ENCODE measurements at regions not wholly inside any gene's neighbourhood (a gene's known extent, or its start where the extent isn't known, plus 50 kb on each side); places are given as distances from the start of the nearest gene placed in this dataset.
"Not testable (repeated sequence)": the region's sequence is repeated elsewhere in the genome, so short reads cannot be mapped to it uniquely, and the experiment has no call there.

DNA sequence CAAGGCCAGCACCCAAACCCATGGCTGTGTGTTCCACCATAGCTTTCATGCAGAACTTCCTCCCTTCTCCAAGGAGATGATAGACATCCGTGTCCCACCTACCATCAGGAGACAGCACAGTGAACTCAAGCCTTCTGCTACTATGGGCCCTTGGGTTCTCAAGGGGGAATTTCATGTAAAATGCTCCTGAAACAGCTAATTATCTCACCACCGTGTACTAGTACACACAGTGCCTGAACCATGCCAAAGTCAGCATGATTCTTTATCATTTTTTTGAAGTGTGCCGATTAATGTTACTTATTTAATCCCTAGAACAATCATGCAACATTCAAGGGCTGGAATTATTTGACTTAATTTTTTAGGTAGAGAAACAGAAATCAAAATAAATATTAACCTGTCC, 53.9 kb upstream of the FCGR1A start:
- not testable (repeated sequence) for DNase-seq, H3K27ac Mint-ChIP-seq, H3K4me3 Mint-ChIP-seq, H3K9me3 Mint-ChIP-seq, ATAC-seq, H3K27me3 Mint-ChIP-seq, H3K4me1 Mint-ChIP-seq
